Stomach smooth muscle (tissue), 2 donors: ENCODE measurements at regions not wholly inside any gene's neighbourhood (a gene's known extent, or its start where the extent isn't known, plus 50 kb on each side); places are given as distances from the start of the nearest gene placed in this dataset.

Experiments used
- H3K27ac ChIP-seq: one replicate; pipeline ENCODE4 v1.7.0; 2013; ENCODE audit warnings: mild to moderate bottlenecking, low read length, inconsistent platforms
- H3K27me3 ChIP-seq, 2 donors: one replicate each; pipeline ENCODE4 v1.7.0; 2013; ENCODE audit warnings: low read length in 2 of 2; ENCODE audit not compliant: insufficient read depth in 2 of 2, control insufficient read depth in 1 of 2
- H3K36me3 ChIP-seq, 2 donors: one replicate each; pipeline ENCODE4 v1.7.0; 2013; ENCODE audit warnings: low read length in 2 of 2; ENCODE audit not compliant: control insufficient read depth in 2 of 2, insufficient read depth in 2 of 2
- H3K4me1 ChIP-seq: one replicate; pipeline ENCODE4 v1.7.0; 2013; ENCODE audit warnings: low read length; ENCODE audit not compliant: control insufficient read depth, insufficient read depth
- H3K4me3 ChIP-seq, 2 donors: one replicate each; pipeline ENCODE4 v1.7.0; 2013; ENCODE audit warnings: low read length in 2 of 2
- H3K9ac ChIP-seq, 2 donors: one replicate each; pipeline ENCODE4 v1.7.0; 2013; ENCODE audit warnings: low read length in 2 of 2, mild to moderate bottlenecking in 1 of 2
- H3K9me3 ChIP-seq, 2 donors: one replicate each; pipeline ENCODE4 v1.7.0; 2013; ENCODE audit warnings: low read length in 2 of 2; ENCODE audit not compliant: control insufficient read depth in 2 of 2
- donor health status: healthy.
- donor health status: Pancreatic carcinoma.

DNA sequence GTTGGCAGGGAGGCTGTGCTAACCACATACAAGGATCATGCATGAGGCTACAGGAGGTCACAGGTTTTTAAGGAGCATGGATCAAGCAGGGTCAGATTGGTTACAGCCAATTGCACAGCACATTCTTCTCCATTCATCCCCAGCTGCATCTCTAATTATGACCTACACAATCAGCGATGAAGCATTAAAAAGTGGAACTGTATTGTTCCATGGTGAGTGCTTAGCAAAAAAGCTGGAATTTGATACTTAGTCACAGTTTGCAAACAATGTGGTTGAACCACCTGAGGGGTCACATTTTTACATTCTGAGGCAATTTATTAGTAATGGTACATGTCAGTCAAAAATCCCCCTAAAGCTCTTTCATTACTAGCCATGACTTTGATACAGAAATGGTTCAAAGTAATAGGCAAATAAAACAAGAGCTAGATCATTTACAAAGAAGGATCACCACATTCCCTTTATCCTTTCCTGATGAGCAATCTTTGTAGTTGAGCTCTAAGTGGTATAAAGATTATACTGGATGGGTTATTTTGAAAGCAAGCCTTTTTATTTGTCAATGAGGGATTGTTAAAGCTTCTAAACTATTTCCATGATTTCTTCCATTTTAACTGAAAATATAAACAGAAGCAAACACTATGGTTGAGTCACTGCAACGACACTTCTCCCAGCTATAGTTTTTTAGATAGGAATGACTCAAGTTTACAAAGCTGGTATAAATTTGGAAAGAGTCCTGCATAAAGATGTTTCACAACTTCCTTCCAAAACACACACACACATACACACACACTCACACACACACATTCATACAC lies 217.8 kb upstream of the SEMA3A start:
- no peak overlapping the region for H3K27ac ChIP-seq
- H3K9ac ChIP-seq: no peak overlapping the region
- no peaks in the 10 kb centered on the region for H3K36me3 ChIP-seq
- no peaks in the 10 kb centered on the region for H3K4me1 ChIP-seq
- no peak overlapping the region for H3K4me3 ChIP-seq
- no peaks in the 10 kb centered on the region for H3K27me3 ChIP-seq
- no peaks in the 10 kb centered on the region for H3K9me3 ChIP-seq

DNA sequence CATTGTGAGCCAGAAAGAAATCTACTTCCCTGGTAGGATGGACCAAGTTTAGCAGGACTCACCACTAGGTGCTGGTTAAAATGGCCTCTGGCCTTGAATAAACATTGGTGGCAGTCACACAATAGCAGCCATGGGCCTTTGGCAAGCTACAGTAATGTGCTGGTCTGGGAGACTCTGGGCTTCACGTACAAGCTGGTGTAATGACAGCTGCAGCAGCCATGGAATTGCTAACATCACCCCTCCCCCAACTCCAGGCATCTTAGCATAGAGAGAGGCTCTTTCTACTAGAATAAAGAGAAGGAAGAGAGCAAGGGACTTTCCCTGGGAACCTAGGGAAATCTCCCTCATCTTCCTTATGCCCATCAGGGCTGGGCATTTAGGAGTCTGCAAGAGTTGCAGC lies 205.1 kb upstream of the SEMA3A start:
- Histone ChIP-seq H3K4me3 (no peak overlapping the region), H3K4me1 (no peaks in the 10 kb centered on the region), H3K27me3 (no peaks in the 10 kb centered on the region), H3K9ac (no peak overlapping the region), H3K27ac (no peak overlapping the region), H3K36me3 (no peaks in the 10 kb centered on the region), H3K9me3 (peaks cover 0 to 2% of the 10 kb centered on the region in 2 donors)

DNA sequence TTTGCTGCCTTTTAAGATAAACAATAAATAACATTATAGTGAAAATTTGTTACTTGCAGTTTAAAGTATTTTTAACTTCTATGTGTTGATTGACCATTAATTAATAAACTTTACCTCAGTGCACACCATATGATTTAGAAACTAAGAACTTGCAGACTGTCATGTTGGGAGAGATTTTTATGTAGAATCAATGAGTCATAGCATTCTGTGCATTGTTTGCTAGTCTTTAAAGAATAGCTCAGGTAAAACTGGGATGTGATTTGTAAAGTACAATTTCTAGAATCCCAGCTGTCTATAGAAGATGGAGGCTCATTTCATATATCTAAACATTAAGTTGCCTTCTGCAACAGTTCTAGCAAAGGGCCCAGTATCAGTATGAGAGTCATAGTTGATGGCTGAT lies 199.6 kb upstream of the SEMA3A start:
- Histone ChIP-seq H3K36me3 (no peaks in the 10 kb centered on the region), H3K27ac (no peak overlapping the region), H3K4me3 (no peak overlapping the region), H3K4me1 (no peaks in the 10 kb centered on the region), H3K9me3 (no peaks in the 10 kb centered on the region), H3K27me3 (no peaks in the 10 kb centered on the region), H3K9ac (no peak overlapping the region)

DNA sequence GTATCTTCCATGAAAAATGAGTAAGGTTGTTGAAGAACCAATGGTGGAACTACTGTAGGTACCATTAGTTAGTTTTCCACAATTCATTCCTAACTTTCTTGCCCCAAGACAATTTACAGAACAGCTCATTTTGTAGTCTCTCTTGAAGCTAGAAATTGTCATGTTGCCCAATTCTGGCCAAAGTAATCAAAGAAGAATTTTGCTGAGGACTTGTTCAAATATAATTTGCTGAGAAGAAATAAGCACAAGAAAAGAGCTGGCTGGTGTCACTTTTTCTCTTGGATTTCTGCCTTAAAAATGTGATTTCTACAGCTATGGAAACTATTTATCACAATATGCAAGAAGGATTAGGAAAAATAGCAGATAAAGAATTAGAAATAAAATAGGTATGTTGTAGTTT lies 199.2 kb upstream of the SEMA3A start:
- Histone ChIP-seq H3K4me1 (no peaks in the 10 kb centered on the region), H3K36me3 (no peaks in the 10 kb centered on the region), H3K27ac (no peak overlapping the region), H3K9me3 (no peaks in the 10 kb centered on the region), H3K4me3 (no peak overlapping the region), H3K27me3 (no peaks in the 10 kb centered on the region), H3K9ac (no peak overlapping the region)

DNA sequence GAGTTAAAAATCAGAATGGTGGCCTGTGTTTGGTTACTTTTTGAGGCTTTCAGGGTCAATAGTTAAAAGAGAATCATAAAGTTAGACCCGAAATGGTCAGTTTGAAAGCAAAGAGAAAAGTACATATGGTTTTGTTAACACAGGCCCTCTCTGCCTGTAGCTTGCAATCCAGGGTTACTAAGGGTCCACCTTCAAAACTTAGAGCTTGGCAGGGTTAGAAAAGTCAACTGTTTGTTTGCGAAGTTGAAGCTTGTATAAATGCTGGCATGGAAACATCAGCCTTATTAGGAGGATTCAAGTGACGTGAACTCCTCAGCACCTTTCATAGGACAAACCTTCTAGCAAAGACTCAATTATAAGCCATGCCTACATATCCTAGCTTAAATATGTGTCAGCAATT lies 196.3 kb upstream of the SEMA3A start:
- Histone ChIP-seq H3K4me1 (no peaks in the 10 kb centered on the region), H3K4me3 (no peak overlapping the region), H3K9me3 (no peaks in the 10 kb centered on the region), H3K27ac (no peak overlapping the region), H3K9ac (no peak overlapping the region), H3K36me3 (no peaks in the 10 kb centered on the region), H3K27me3 (no peaks in the 10 kb centered on the region)

DNA sequence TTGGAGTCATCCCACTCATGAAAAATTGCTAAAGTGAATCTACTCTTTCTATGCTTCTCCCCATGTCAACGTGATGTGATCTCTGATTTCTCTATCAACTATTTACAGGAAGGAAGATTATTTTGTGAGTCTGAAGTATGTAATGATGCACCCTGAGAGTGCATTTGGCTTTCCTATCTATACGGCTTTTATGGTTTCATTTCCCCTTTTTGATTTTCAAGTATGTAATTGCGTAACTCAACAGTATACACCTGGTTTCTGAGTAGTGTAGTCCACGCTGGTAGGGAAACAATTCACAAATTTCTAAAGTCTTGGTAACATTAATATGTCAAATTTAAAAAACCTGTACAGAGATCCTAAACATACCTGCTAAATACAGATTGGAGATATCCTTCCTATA lies 194.7 kb upstream of the SEMA3A start:
- no peaks in the 10 kb centered on the region for H3K4me1 ChIP-seq
- H3K4me3 ChIP-seq: no peak overlapping the region
- no peak overlapping the region for H3K27ac ChIP-seq
- H3K27me3 ChIP-seq: no peaks in the 10 kb centered on the region
- no peaks in the 10 kb centered on the region for H3K36me3 ChIP-seq
- H3K9me3 ChIP-seq: no peaks in the 10 kb centered on the region
- H3K9ac ChIP-seq: no peak overlapping the region

DNA sequence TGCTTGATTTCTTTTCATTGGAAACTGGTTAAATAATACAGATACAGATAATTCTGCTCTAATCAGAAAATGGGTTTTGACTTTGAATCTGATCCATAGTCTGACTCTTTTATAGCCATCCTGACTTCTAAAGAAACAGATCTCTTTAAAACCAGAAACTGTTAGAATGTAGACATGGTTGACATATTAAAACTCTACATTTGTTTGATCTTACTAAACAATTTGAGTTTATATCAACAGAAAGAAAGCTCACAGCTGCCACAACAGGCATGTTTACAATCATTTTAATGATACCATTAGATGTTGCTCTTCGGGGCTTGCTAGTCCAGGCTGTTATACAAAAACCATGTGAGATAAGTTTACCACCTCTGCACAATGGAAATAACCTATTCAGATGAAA lies 193.0 kb upstream of the SEMA3A start:
- H3K27ac ChIP-seq: no peak overlapping the region
- no peak overlapping the region for H3K9ac ChIP-seq
- no peaks in the 10 kb centered on the region for H3K4me1 ChIP-seq
- no peaks in the 10 kb centered on the region for H3K27me3 ChIP-seq
- no peaks in the 10 kb centered on the region for H3K9me3 ChIP-seq
- no peak overlapping the region for H3K4me3 ChIP-seq
- no peaks in the 10 kb centered on the region for H3K36me3 ChIP-seq

DNA sequence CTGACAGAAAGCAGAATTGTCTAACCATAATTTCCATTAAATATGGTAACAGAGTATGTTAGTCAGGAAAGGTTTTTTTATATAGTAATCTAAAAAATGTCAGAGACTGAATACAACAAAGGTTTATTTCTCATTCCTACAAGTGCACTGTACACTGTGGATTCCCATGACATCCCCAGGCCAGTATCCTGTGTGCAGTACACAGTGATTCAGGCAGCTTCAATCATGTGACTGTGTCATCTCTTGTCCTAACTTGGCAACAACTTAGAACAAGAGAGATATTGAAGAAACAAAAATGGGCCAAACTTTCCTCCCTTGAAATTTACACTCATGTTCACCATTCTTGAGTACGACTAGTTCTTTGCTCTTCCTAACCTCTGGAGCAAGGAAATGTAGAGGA lies 189.8 kb upstream of the SEMA3A start:
- Histone ChIP-seq H3K27me3 (no peaks in the 10 kb centered on the region), H3K9ac (no peak overlapping the region), H3K9me3 (no peaks in the 10 kb centered on the region)

DNA sequence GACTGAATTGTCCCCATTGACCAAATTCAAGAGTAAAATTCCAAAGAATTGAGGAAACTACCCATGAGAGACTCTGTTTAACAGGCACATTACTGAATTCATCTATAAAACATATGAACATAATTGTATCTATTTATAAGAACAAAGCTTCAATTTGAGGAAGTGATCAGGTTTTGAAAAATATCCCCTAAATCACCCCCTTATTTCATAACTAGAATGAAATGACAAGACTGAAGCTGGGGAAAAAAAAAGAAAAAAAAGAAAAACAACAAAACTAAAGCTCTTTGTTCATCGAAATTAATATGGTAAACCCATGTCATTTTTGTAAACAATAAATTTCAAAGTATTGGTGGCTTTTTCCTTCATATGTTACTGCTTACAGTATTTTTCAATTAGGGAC lies 184.9 kb upstream of the SEMA3A start:
- no peak overlapping the region for H3K4me3 ChIP-seq

More for the DNA sequence above, 189.8 kb upstream of the SEMA3A start:
- H3K4me1 ChIP-seq: no peaks in the 10 kb centered on the region
- H3K27ac ChIP-seq: no peak overlapping the region
- no peaks in the 10 kb centered on the region for H3K36me3 ChIP-seq
- peak overlapping the region in 1 of 2 donors; percentile 16 for H3K4me3 ChIP-seq

DNA sequence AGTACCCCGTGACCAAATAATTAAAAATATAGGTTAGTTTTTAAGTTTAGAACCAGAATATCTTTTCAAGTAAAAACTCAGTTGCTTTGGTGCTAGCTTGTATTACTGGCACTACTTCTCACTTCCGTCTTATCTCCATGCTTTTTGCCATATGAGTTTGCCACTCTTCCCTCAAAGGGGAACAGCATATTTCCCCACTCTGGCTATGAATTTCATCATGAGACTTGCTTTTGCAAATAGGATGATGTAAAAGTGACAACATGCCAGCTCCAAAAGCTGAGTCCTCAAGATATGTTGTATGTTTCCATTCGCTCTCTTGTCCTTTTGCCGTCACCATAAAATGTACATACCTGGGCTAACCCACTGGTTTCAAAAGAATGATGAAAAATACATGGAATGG lies 178.1 kb upstream of the SEMA3A start:
- Histone ChIP-seq H3K27ac (no peak overlapping the region), H3K9ac (no peak overlapping the region), H3K36me3 (no peaks in the 10 kb centered on the region), H3K27me3 (no peaks in the 10 kb centered on the region), H3K9me3 (no peaks in the 10 kb centered on the region), H3K4me3 (no peak overlapping the region), H3K4me1 (no peaks in the 10 kb centered on the region)

More for the DNA sequence above, 184.9 kb upstream of the SEMA3A start:
- no peaks in the 10 kb centered on the region for H3K36me3 ChIP-seq
- no peak overlapping the region for H3K9ac ChIP-seq
- H3K27ac ChIP-seq: no peak overlapping the region
- no peaks in the 10 kb centered on the region for H3K4me1 ChIP-seq
- H3K27me3 ChIP-seq: no peaks in the 10 kb centered on the region
- H3K9me3 ChIP-seq: no peaks in the 10 kb centered on the region

DNA sequence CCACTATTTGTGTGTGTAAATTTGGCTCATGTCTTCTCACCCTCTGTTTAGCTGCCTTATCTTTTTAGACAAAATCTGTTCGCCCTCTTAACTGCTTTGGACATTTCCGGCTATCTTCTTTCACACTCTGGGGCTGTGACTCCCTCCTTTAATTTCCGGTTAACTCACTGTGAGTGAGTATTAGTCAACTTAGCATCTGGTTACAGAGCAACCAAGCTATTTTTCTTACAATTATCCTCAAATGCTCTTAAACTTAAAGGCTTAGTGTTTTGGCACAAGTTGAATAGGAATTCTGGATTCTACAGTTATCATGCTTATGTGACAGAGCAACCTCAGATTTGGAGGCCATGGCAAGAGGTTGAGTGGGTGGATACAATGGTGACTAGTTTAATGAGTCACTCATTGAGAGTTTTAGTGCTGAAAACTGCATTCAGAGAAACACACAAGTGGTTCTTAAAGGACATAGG lies 177.6 kb upstream of the SEMA3A start:
- Histone ChIP-seq H3K36me3 (no peaks in the 10 kb centered on the region), H3K9ac (no peak overlapping the region), H3K4me3 (no peak overlapping the region), H3K27ac (no peak overlapping the region), H3K27me3 (no peaks in the 10 kb centered on the region), H3K4me1 (no peaks in the 10 kb centered on the region), H3K9me3 (no peaks in the 10 kb centered on the region)
